Inflammatory macrophage treated with lipopolysaccharide for 4 hours (primary cell): ENCODE measurements at regions not wholly inside any gene's neighbourhood (a gene's known extent, or its start where the extent isn't known, plus 50 kb on each side); places are given as distances from the start of the nearest gene placed in this dataset.
"Not testable (repeated sequence)": the region's sequence is repeated elsewhere in the genome, so short reads cannot be mapped to it uniquely, and the experiment has no call there.

Source experiments
- DNase-seq: peaks from one replicate; pipeline ENCODE4 v3.0.0-alpha.2; 2020

DNA sequence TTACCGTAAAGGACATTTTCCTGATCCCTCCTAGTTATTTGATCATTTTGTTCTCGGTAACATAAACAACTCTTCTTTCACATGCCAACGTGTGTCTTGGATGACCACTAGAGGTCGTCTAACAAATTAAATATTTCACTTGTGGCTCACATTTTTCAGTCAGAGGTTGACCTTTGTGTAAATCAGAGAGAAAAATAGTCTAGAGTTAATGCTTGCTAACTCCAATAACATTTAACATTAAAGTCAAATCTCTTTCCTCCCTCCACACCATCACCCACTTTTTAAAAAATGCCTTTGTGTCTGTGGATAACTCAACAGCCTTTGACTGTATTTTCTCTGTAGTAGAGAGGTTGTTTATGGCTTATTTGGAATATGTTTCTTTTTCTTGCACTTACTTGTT is 220.5 kb upstream of the B3GALT2 start:
- DNase-seq, result peak; percentile 43

DNA sequence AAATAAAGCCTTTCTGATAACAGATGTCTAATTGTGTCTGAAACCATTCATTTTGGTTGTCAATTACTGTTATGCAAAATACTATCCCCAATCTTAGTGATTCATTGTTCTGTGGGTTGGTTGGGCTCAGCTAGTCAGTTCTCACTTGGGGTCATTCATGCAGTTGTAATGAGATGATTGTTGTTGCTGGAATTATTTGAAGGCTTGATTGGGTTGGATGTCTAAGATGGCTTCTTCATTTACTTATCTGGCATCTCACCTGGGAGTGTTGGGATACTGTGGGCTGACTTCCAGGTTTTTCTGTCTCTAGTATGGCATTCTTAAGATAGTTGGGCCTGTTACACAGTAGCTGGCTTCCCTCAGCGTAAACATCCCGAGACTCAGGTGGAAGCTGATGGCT is 217.8 kb upstream of the B3GALT2 start:
- no peak for DNase-seq

DNA sequence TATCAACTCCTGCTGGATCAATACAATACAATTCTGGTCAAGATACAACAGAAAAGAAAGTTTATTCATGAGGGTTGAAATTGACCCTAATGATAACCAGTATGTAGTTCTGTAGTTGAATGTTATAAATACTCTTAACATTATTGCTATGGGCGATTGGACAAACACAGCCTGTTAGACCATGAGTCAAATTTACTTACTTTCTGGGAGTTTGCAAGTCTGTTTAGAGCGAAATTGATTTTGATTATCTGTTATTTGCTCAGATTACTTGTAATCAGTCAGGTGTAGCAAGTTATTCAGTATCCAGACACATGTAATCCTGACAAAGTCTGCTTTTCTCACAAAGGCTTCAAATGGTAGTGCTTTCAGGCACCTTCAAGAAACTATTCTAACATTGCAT is 216.6 kb upstream of the B3GALT2 start:
- no peak for DNase-seq

DNA sequence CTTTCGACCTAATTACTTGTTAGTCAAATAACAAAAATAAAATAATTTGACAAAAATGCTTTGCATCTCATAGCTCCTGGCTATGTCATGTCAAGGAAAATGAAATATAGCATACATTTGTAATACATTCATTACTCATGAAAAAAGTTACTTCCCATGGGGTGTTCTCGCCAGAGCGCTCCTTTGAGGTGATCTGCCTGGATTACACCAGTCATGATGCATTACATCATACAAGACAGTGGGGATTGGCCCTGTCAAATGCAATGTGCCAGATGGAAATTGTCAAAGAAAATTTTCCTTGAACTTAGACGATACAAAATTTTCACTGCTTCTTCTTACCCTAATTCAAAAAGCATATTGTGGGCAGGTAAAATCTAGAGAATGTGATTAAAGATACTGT is 215.6 kb upstream of the B3GALT2 start:
- no peak for DNase-seq

DNA sequence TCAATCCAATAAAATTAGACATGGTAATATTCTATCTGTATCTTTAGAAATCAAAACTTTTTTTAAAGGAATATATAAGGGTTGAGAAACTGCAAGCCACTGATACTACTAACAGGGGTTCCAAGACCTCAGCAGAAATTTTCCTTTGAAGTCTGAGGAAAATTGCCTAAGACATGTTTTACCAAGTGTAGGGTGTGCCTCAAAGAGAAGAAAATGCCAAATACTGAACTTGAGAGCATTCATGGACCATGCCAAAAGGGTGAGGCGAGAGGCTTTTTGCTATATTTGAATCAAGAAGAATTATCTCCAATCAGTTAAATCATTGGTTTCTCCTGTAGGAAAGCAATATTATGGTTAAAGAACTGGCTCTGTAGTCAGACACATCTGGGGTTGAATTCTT is 207.9 kb upstream of the B3GALT2 start:
- no peak for DNase-seq

DNA sequence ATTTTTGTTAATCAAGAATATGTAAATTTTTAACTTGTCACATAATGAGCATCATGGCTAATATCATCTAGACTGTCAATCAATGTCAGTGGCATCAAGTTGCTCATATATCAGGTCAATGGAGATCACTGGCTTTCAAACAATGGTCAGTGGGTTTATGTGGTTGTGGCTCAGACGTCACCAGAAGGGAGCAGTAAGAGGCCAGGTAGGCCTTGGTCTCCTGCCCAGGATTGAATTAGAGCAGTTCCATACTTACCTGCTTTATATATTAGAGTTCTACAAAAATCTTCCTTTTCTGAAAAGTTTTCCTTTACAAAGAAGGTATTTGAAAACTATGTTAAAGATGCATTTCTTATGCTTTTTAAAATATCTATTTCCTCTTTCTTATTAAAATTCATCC is 206.3 kb upstream of the B3GALT2 start:
- DNase-seq, result no peak

DNA sequence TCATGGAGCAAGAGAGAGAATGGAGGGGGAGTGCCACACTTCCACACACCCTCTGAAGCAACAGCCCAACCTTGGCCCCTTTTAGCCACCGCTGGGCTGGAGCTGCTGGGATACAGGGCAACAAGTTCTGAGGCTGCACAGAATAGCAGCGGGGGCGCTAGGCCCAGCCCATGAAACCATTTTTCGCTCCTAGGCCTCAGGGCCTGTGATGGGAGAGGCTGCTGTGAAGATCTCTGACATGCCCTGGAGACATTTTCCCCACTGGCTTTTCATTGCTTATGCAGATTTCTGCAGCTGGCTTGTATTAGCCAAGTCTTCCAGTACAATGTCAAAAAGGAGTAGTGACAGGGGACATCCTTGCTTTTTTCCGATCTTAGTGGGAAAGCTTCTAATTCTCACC is 202.3 kb upstream of the B3GALT2 start:
- no peak for DNase-seq

DNA sequence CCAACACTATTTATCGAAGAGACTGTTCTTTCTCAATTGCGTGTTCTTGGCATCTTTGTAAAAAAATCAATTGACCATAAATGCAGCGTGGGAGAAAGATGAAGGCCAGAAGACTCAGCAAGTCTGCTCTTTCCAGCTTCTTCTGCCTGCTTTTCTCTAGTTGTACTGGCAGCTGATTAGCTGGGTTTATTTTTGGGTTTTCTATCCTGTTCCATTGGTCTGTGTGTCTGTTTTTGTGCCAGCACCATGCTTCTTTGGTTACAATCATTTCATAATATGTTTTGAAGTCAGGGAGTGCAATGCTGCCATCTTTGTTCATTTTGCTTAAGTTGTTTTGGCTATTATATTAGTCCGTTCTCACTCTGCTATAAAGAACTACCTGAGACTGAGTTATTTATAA is 201.8 kb upstream of the B3GALT2 start:
- no peak for DNase-seq

DNA sequence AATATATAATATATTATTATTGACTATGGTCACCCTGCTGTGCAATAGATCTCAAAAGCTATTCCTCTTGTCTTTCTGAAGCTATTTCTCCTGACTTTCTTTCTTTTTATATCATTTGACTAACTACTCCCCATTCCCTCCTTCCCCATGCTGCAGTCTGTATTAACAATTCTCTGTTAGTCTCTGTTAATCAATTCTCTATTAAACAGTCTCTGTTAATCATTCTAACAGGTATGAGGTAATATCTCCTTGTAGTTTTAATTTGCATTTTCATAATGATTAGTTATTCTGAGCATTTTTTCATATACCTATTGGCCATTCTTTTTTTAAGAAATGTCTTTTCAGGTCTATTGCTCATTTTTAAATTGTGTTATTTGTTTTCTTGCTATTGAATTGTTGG is 201.0 kb upstream of the B3GALT2 start:
- DNase-seq, result no peak

DNA sequence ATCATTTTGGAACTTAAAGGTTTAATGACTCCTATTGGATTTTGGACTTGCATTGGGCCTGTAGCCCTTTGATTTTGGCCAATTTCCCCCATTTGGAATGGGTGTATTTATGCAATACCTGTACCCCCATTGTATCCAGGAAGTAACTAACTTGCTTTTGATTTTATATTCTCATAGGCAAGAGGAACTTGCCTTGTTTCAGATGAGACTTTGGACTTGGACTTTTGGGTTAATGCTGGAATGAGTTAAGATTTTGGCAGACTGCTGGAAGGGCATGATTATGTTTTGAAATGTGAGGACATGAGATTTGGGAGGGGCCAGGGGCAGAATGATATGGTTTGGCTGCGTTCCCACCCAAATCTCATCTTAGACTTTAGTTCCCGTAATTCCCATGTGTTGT is 192.0 kb upstream of the B3GALT2 start:
- not testable (repeated sequence) for DNase-seq

DNA sequence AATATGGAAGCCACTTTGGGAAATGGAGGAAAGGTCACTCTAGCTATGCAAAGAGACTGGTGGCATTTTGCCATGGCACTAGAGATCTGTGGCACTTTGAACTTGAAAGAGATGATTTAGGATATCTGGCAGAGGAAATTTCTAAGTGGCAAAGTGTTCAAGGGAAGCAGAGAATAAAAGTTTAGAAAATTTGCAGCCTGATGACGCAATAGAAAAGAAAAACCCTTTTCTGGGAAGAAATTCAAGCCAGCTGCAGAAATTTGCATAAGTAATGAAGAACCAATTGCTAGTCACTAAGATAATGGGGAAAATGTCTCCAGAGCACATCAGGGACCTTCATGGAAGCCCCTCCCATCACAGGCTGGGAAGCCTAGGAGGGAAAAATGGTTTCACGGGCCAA is 191.1 kb upstream of the B3GALT2 start:
- no peak for DNase-seq

DNA sequence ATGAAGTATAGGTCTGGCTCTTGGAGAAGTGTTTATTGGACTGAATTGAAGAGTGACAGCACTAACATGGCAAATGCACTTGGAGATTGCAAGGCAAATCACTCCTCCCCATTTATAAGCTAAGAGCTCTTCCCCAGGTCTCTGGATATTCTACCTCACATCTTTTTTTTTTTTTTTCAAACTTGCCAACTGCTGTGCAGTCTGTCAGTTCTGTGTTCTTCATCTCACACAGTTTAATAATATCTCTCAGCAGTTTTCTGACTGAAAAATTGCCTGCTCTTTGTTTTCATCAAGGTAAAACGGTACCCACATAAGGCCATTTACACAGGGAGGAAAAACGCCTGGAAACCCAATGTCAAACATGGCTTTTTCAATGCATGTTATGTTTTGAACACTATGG is 186.1 kb upstream of the B3GALT2 start:
- no peak for DNase-seq

DNA sequence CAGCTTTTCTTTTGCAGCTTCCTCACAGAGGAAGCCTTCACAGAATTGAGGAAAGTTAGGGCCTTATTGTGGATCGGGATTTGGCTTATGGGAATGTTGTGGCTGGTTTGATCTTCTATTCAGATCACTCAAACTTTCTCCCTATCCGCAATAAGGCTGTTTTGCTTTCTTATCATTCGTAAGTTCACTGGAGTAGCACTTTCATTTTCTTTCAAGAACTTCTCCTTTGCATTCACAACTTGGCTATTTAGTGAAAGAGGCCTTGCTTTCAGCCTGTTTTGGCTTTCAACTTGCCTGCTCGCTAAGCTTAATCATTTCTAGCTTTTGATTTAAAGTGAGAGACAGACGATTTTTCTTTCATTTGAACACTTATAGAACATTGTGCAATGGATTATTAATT is 181.9 kb upstream of the B3GALT2 start:
- peak; percentile 49 for DNase-seq

DNA sequence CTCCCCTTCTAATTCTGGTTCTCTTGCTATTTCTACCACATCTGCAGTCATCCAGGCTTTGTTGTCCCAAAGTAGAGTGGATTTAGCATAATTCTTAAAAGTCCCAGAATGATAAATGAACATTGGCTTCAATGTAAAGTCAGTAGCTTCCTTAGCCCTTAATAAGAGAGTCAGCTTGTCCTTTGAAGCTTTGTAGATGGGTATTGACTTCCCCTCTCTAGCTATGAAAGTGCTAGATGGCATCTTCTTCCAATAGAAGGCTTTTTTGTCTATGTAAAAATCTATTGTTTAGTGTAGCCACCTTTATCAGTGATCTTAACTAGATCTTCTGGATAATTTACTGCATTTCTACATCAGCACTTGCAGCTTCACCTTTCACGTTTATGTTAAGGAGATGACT is 181.4 kb upstream of the B3GALT2 start:
- DNase-seq, result no peak

DNA sequence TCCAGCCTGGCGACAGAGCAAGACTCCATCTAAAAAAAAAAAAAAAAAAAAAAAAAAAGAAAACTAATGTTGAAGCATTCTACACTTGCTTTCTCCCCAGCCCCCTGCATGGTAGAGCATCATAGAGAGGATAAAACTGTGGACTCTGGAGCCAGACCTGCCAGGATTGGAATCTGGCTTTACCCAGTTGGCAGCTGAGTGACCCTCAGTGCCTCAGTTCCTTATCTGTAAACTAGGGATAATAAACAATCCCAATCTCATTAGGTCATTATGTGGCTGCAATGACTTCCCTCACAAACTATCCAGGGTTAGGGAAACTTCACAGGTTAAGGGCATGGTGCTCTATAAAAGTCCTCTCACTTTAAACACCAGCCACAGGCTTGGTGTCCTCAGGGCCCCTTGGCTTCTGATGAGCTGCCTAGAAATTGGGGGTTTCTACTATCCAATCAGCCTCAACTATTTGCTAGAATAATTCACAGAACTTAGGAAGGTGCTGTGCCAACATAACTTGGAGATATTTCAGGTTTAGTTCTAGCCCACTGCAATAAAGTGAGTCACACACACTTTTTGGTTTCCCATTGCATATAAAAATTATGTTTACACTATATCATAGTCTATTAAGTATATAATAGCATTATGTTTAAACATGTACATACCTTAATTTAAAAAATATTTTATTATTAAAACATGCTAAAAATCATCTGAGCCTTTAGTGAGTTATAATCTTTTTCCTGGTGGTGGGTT is 180.5 kb upstream of the B3GALT2 start:
- DNase-seq, result no peak

DNA sequence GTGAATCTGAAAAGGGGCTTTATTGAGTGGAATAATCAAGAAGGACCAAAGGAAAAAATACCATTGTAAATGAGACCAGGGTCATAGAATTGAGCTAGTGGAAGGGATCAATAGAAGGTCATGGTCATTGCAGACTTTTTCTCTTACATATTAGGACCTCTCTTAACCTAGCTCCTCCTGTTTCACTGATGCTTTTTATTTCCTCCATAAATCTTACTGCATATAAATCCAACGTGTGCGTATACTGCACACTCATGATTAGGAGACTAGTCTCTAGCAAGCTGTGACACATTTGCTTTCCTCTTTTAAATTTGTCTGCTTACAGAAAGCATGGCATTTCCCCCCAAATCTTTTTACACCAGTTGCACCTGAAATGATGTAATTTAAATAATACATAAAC is 179.6 kb upstream of the B3GALT2 start:
- DNase-seq, result no peak

DNA sequence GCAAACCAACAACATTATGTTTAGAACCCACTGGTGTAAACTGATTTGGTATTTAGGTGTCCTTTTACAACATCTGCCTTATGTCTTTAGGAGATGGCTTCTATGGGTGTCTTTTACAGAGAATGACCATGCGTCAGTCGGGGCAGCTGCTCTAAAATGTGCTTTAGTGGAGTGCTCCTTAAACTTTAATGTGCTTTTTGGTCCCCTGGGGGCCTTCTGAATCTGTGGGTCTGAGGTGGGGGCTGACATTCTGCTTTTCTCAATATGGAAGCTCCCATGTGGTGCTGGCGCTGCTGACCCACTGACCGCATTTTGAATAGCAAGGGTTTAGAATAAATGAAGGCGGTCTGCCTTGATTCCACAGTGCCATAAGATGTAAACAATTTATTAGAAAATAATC is 173.2 kb upstream of the B3GALT2 start:
- no peak for DNase-seq

DNA sequence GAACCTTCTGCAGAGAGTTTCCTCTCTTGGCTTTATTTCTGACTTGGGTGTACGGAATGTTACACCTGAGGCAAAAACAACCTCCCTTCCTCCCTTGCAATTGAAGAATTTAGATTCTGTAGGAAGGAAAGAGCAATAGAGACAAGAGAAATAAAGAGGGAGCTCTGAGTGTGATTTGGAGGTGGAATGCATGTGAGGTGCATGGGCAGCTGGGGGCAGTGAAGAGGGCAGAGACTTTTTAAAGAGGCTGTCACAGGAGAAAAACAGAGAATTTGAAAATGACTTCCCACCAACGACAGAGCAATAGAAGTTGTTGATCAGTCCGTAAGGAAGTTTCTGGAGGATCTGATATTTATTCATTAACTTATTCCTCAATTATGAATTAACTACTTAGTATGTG is 172.0 kb upstream of the B3GALT2 start:
- DNase-seq, result no peak

DNA sequence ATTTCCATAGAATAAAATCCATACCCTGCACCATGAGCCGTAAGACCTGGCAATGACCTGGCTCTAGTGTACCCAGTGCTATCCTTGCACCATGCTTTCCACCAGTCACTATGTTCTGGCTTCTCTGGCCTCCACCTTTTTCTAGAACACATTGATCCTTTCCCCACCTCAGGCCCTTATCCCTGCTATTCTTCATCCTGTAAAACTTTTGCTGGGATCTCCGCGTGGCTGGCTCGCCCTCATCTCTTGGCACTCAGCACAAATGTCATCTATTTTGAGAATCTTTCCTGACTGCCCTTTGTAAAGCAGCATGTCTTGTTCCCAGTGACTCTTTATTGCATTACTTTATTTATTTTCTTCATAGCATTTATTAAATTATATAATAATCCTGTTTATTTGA is 169.8 kb upstream of the B3GALT2 start:
- DNase-seq, result no peak

DNA sequence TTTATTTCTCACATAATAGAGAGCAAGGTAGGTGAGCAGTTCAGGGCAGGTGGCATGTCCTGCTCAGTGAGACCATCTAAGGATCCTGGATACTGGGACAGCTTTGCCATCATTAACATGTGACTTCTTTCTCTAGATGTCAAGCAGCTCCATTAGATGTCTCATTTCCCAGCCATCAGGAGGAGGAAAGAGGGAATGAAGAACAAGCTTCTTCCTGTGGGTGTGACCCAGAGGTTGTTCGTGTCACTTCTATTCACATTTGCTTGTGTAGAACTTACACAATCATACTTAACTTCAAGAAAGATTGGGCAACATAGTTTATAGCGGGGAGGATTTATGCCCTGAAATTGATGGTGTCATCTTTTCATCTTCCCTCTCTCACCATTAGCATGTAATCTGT is 169.2 kb upstream of the B3GALT2 start:
- DNase-seq, result no peak

DNA sequence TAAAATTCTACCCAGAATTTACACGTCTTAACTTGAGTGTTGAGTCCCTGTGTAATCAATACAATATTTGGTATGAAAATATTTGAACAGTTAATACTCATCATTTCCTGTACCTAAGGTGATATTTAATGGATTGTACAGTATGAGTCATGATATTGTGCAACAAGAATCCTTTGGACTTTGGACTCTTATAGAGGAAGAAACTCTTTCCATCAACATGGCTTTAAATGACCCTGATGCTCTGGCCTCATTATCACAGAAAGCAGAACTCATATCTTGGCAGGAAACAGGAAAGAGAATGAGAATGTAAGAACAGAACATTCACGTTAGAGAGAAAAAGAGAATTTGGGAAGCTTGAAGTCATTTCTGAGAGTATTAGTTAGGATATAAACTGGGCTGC is 168.8 kb upstream of the B3GALT2 start:
- no peak for DNase-seq

DNA sequence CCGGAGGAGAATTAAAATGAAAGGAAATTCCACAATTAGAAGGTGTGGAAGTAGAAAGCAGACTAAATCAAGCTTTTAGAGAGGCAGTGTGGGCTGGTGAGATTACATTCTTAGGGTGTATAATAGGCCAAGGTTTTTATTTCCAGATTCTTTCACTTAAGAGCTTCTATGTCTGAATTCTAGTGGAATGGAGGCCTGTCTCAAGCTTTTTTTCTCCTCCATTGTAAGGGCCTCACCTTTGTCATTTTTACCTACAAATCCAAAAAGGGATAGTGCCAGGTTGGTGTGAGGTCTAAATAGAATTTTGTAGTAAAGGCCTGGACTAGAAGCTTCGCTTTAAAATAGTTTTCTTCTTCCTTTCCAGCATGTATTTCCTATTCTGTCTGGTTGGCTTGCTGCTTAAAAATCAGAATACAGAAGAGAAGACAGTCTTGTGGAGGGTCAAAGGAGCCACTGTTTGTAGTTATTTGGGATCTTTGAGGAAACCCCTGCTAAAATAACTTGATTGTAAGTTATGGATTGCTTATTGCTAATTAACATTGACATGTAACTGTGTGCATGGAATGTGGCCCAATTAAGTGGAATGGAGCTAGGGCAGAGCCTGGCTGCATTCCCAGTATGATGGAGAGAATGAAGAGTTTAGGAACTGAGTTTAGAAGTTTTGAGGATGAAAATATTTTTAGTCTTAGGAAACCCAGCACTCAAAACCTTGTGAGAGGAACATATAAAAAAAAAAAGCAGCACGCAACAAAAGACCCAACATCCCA is 162.5 kb upstream of the B3GALT2 start:
- no peak for DNase-seq

DNA sequence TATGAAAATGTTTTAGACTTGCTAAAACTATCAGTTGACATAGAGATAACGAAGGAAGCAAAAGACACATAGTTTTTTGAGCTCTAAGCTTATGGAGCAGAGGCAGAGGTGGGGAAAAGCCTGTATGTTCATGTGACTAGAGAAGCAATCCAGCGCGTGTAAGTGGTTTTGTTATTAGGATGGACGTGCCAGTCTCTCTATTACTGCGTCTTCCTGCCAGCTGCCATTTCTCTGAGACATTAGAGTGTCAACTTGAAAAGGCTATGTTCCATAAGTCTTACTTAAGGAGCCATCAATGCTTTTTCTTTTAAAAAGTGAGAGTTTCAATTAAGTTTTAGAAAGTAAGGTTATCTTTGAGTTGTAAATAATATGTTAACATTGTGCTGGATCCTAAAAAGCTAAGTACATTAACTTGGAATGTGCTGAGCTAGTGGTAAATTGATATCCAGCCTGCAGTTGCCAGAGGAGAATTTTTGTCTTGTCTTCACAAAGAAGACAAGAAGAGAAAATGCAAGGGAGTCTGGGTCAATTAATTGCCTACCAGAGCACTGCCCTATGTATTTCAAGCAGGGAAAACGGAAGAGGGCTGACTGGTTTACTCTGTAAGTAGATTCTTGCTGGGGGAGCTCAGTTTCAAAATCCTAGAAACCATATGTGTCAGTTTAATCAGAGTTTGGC is 161.8 kb upstream of the B3GALT2 start:
- DNase-seq, result no peak

DNA sequence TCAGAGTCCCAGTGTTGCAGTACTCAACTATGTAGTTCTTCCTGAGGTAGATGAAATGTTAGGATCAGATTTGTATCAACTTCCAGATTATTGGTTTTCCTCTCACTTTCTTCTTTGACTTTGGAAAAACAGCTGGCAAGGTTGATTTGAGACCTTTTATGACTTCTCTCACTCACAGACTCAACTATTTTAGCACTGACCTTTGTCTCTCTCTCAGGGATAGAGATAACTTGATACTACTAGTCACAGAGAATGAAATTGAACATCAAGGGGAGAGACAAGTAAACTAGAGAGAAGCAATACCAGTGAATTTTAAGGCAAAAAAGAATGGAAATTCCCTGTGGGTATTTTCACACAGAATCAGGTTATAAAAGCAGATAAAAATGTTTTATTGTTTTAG is 159.7 kb upstream of the B3GALT2 start:
- no peak for DNase-seq
